Cardiac fibroblast (primary cell): ENCODE measurements at regions not wholly inside any gene's neighbourhood (a gene's known extent, or its start where the extent isn't known, plus 50 kb on each side); places are given as distances from the start of the nearest gene placed in this dataset.

Experiments
- DNase-seq, 2 donors: peaks; one replicate each; pipeline versions ENCODE4 v3.0.0 to v3.0.0-alpha.2; 2010; ENCODE audit warnings: low read depth in 2 of 2
- H3K4me3 ChIP-seq, 2 donors: replicated peaks in 1 of 2; 1 replicate in 1 of 2; 2 replicates in 1 of 2; pipeline ENCODE4 v1.5.1; 2011; ENCODE audit warnings: low read depth in 2 of 2, low read length in 2 of 2, mild to moderate bottlenecking in 2 of 2, moderate library complexity in 1 of 2
- CTCF ChIP-seq: IDR thresholded peaks from one replicate; pipeline ENCODE4 v1.5.1; 2011; ENCODE audit warnings: low read depth, mild to moderate bottlenecking, low read length, inconsistent platforms

- H3K4me3 ChIP-seq, result no peak overlapping the region
- no peak for TF ChIP-seq CTCF
- no peak for DNase-seq
These were observed 118.9 kb downstream of the IRS1 start for GRCh38 chr2:226680719-226681118.

GRCh38 chr2:226679389-226680065 is 120.1 kb downstream of the IRS1 start:
- no peak overlapping the region for H3K4me3 ChIP-seq
- DNase-seq, result no peak
- no peak for TF ChIP-seq CTCF

- no peak for TF ChIP-seq CTCF
- H3K4me3 ChIP-seq, result no peak overlapping the region
- no peak for DNase-seq
These were observed 121.2 kb downstream of the IRS1 start for GRCh38 chr2:226678422-226678821.

GRCh38 chr2:226677080-226677479 is 122.5 kb downstream of the IRS1 start:
- no peak for DNase-seq
- H3K4me3 ChIP-seq, result no peak overlapping the region
- TF ChIP-seq CTCF, result no peak

GRCh38 chr2:226676618-226677017 is 123.0 kb downstream of the IRS1 start:
- H3K4me3 ChIP-seq, result no peak overlapping the region
- no peak for DNase-seq

GRCh38 chr2:226674123-226674522 is 125.5 kb downstream of the IRS1 start:
- H3K4me3 ChIP-seq, result no peak overlapping the region
- peak; percentile 42 to 67 for DNase-seq
- TF ChIP-seq CTCF, result no peak

More at GRCh38 chr2:226676618-226677017, 123.0 kb downstream of the IRS1 start:
- TF ChIP-seq CTCF, result no peak

GRCh38 chr2:226673314-226673723 is 126.3 kb downstream of the IRS1 start:
- no peak overlapping the region for H3K4me3 ChIP-seq
- DNase-seq, result peak; percentile 92 to 93
- TF ChIP-seq CTCF, result no peak
